ENCODE measurements at regions not wholly inside any gene's neighbourhood (a gene's known extent, or its start where the extent isn't known, plus 50 kb on each side); places are given as distances from the start of the nearest gene placed in this dataset.

GRCh38 chr9:20085842-20086241 lies 297.0 kb upstream of the SLC24A2 start:
- TF ChIP-seq ZNF274 (IDR thresholded peaks at IDR 0.05; ENCODE audit: low read depth, low read length), result no peak
- no peak for TF ChIP-seq YY1 (IDR thresholded peaks at IDR 0.05; ENCODE audit: insufficient read depth, insufficient read length)
- no peak for TF ChIP-seq SUZ12 (IDR thresholded peaks at IDR 0.05; ENCODE audit: extremely low read depth, insufficient read depth, insufficient read length)
